ACHN (cell line): ENCODE measurements at regions not wholly inside any gene's neighbourhood (a gene's known extent, or its start where the extent isn't known, plus 50 kb on each side); places are given as distances from the start of the nearest gene placed in this dataset.
"Not testable (repeated sequence)": the region's sequence is repeated elsewhere in the genome, so short reads cannot be mapped to it uniquely, and the experiment has no call there.

ENCODE experiments used
- DNase-seq: peaks from one replicate; pipeline ENCODE4 v3.0.0-alpha.2; 2015
- in situ Hi-C: cut with HindIII; loops from 2 replicates; pipeline ENCODE4 v1.10.0; 2017; ENCODE audit warnings: low sequenced_read_pairs, low pct_ligation_motif_present, low pct_unique_long_range_greater_than_20kb

GRCh38 chr1:74933500-74933899 is 200.5 kb downstream of the TYW3 start:
- DNase-seq: no peak
- in situ Hi-C loops: no loop called here

GRCh38 chr1:74935446-74935845 is 198.7 kb upstream of the LHX8 start:
- DNase-seq: no peak
- in situ Hi-C loops: no loop called here

- in situ Hi-C loops: no loop called here
- no peak for DNase-seq
Observed at GRCh38 chr1:74937176-74937575, 197.0 kb upstream of the LHX8 start.

GRCh38 chr1:74943046-74943445 is 191.1 kb upstream of the LHX8 start:
- in situ Hi-C loops: no loop called here
- DNase-seq: no peak

- in situ Hi-C loops: no loop called here
Observed at GRCh38 chr1:74946388-74946787, 187.8 kb upstream of the LHX8 start.

GRCh38 chr1:74949348-74949747 is 184.8 kb upstream of the LHX8 start:
- in situ Hi-C loops, DNase-seq: not testable (repeated sequence)

More at GRCh38 chr1:74946388-74946787, 187.8 kb upstream of the LHX8 start:
- no peak for DNase-seq

GRCh38 chr1:74951981-74952380 is 182.2 kb upstream of the LHX8 start:
- in situ Hi-C loops, DNase-seq: not testable (repeated sequence)

GRCh38 chr1:74952786-74953185 is 181.4 kb upstream of the LHX8 start:
- in situ Hi-C loops: no loop called here
- no peak for DNase-seq

- DNase-seq: no peak
- in situ Hi-C loops: no loop called here
Observed at GRCh38 chr1:74953622-74954021, 180.6 kb upstream of the LHX8 start.

- in situ Hi-C loops: no loop called here
- DNase-seq: no peak
Observed at GRCh38 chr1:74963120-74963519, 171.1 kb upstream of the LHX8 start.

GRCh38 chr1:74964508-74965102 is 169.6 kb upstream of the LHX8 start:
- in situ Hi-C loops: no loop called here
- DNase-seq: no peak

- no peak for DNase-seq
- in situ Hi-C loops: no loop called here
Observed at GRCh38 chr1:74969566-74970135, 164.5 kb upstream of the LHX8 start.

GRCh38 chr1:74971982-74972381 is 162.2 kb upstream of the LHX8 start:
- in situ Hi-C loops: no loop called here
- DNase-seq: no peak

- no peak for DNase-seq
- in situ Hi-C loops: no loop called here
Observed at GRCh38 chr1:74976491-74976890, 157.7 kb upstream of the LHX8 start.

- in situ Hi-C loops, DNase-seq: not testable (repeated sequence)
Observed at GRCh38 chr1:74992448-74992847, 141.7 kb upstream of the LHX8 start.

GRCh38 chr1:74995821-74996220 is 138.4 kb upstream of the LHX8 start:
- in situ Hi-C loops: no loop called here
- no peak for DNase-seq

GRCh38 chr1:75010547-75010946 is 123.6 kb upstream of the LHX8 start:
- in situ Hi-C loops: no loop called here
- no peak for DNase-seq

GRCh38 chr1:75014250-75014649 is 119.9 kb upstream of the LHX8 start:
- no peak for DNase-seq
- in situ Hi-C loops: no loop called here

- in situ Hi-C loops: no loop called here
- no peak for DNase-seq
Observed at GRCh38 chr1:75023005-75023404, 111.2 kb upstream of the LHX8 start.

- DNase-seq: no peak
- in situ Hi-C loops: no loop called here
Observed at GRCh38 chr1:75034376-75034775, 99.8 kb upstream of the LHX8 start.

GRCh38 chr1:75035536-75035935 is 98.7 kb upstream of the LHX8 start:
- in situ Hi-C loops: no loop called here

More at GRCh38 chr1:75035536-75035935, 98.7 kb upstream of the LHX8 start:
- DNase-seq: no peak
